ENCODE measurements at regions not wholly inside any gene's neighbourhood (a gene's known extent, or its start where the extent isn't known, plus 50 kb on each side); places are given as distances from the start of the nearest gene placed in this dataset.

GRCh38 chr1:64392109-64392508, 77.8 kb upstream of the CACHD1 start:
- TF ChIP-seq ZNF140 (CRISPR knock-in tag; IDR thresholded peaks at IDR 0.05): no peak
- no peak for TF ChIP-seq GABPA (tag; conservative IDR thresholded peaks at IDR 0.05; ENCODE audit: low read depth)
- no peak for TF ChIP-seq NBN (IDR thresholded peaks at IDR 0.05; ENCODE audit: low read depth)
- no peak for TF ChIP-seq ESRRA (IDR thresholded peaks at IDR 0.05; ENCODE audit: borderline replicate concordance, low read depth)
- TF ChIP-seq, protein P1, sequence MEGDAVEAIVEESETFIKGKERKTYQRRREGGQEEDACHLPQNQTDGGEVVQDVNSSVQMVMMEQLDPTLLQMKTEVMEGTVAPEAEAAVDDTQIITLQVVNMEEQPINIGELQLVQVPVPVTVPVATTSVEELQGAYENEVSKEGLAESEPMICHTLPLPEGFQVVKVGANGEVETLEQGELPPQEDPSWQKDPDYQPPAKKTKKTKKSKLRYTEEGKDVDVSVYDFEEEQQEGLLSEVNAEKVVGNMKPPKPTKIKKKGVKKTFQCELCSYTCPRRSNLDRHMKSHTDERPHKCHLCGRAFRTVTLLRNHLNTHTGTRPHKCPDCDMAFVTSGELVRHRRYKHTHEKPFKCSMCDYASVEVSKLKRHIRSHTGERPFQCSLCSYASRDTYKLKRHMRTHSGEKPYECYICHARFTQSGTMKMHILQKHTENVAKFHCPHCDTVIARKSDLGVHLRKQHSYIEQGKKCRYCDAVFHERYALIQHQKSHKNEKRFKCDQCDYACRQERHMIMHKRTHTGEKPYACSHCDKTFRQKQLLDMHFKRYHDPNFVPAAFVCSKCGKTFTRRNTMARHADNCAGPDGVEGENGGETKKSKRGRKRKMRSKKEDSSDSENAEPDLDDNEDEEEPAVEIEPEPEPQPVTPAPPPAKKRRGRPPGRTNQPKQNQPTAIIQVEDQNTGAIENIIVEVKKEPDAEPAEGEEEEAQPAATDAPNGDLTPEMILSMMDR (IDR thresholded peaks at IDR 0.05 in 2 of 3, conservative IDR thresholded peaks at IDR 0.05 in 1 of 3; ENCODE audit: insufficient read depth in 2 of 3, low read depth in 1 of 3, low read length in 3 of 3): no peak
- no peak for TF ChIP-seq FOXK1 (CRISPR knock-in tag; IDR thresholded peaks at IDR 0.05; ENCODE audit: borderline replicate concordance)
- no peak for TF ChIP-seq JUN (IDR thresholded peaks at IDR 0.05; ENCODE audit: borderline replicate concordance, low read depth, low read length)
- no peak for TF ChIP-seq JUN (CRISPR knock-in tag; IDR thresholded peaks at IDR 0.05; ENCODE audit: borderline replicate concordance)
- TF ChIP-seq TAF9B (IDR thresholded peaks at IDR 0.05; ENCODE audit: partially characterized antibody): no peak
- TF ChIP-seq ARNT (IDR thresholded peaks at IDR 0.05): no peak
- no peak for TF ChIP-seq JUND (IDR thresholded peaks at IDR 0.05; ENCODE audit: borderline replicate concordance, low read depth, low read length)
- no peak for TF ChIP-seq JUND (tag; IDR thresholded peaks at IDR 0.05; ENCODE audit: borderline replicate concordance, low read depth, low read length)
- TF ChIP-seq, protein P2, sequence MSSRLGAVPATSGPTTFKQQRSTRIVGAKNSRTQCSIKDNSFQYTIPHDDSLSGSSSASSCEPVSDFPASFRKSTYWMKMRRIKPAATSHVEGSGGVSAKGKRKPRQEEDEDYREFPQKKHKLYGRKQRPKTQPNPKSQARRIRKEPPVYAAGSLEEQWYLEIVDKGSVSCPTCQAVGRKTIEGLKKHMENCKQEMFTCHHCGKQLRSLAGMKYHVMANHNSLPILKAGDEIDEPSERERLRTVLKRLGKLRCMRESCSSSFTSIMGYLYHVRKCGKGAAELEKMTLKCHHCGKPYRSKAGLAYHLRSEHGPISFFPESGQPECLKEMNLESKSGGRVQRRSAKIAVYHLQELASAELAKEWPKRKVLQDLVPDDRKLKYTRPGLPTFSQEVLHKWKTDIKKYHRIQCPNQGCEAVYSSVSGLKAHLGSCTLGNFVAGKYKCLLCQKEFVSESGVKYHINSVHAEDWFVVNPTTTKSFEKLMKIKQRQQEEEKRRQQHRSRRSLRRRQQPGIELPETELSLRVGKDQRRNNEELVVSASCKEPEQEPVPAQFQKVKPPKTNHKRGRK (tag; IDR thresholded peaks at IDR 0.05): no peak
- TF ChIP-seq RCOR1 (IDR thresholded peaks at IDR 0.05; ENCODE audit: borderline replicate concordance in 1 of 2, low read depth in 2 of 2, low read length in 2 of 2): no peak

Data from K562 (cell line).